ENCODE measurements at regions not wholly inside any gene's neighbourhood (a gene's known extent, or its start where the extent isn't known, plus 50 kb on each side); places are given as distances from the start of the nearest gene placed in this dataset.
"Not testable (repeated sequence)": the region's sequence is repeated elsewhere in the genome, so short reads cannot be mapped to it uniquely, and the experiment has no call there.

GRCh38 chrX:83749736-83750135 lies 111.2 kb upstream of the CYLC1 start:
- intact Hi-C loops (cut with DNase I) = not testable (repeated sequence)
- DNase-seq = peak in 1 of 10 donors; percentile 73

DNA sequence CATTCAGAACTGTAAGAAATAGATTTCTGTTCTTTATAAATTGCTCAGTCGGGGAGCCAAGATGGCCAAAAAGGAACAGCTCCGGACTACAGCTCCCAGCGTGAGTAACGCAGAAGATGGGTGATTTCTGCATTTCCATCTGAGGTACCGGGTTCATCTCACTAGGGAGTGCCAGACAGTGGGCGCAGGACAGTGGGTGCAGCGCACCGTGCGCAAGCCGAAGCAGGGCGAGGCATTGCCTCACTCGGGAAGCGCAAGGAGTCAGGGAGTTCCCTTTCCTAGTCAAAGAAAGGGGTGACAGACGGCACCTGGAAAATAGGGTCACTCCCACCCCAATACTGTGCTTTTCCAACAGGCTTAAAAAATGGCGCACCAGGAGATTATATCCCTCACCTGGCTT lies 110.5 kb upstream of the CYLC1 start:
- DNase-seq = peak in 1 of 10 donors; percentile 80
- intact Hi-C loops (cut with DNase I) = not testable (repeated sequence)

DNA sequence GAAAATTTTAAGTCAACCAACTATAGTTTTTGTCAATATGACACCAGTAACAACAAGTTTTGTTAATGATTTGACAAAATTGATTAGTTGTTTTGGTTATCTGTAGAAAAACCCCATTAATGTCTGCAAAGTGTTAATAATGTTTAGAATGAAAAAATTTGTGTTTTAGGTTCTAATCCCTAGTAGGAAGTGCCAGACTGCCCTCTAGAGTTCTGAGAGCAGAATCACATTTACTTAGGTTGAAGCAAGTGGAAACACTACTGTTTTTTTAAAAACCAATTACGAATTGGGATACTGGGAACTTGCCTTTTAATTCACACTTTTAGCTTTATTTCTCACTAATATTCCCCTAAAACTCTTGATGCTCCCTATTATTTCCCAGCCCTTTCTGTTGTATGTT lies 101.1 kb upstream of the CYLC1 start:
- intact Hi-C loops (cut with DNase I) = no loop called here
- DNase-seq = no peak

DNA sequence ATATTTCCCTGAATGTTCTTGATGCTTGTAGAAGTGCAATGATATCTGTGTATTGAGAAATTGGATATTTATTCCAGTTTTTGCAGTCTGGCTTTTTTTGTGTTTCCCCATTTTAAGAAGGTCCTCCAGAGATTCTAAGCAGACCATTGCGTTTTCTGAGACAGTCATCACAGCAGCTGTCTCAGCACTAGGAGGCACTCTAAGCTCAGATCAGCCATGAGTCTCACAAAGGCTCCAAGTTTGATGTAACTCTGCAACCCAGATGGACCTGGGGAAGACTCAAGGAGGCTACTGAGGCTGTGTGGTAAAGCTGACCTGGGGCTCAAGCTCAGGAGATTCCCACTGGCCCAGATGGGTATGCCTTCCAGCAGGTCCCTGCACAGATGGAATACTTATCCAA lies 89.3 kb upstream of the CYLC1 start:
- intact Hi-C loops (cut with DNase I) = no loop called here
- no peak for DNase-seq

Measured in posterior cingulate gyrus (tissue), 11 donors.